Heart right ventricle (tissue), 16 donors: ENCODE measurements at regions not wholly inside any gene's neighbourhood (a gene's known extent, or its start where the extent isn't known, plus 50 kb on each side); places are given as distances from the start of the nearest gene placed in this dataset.

ENCODE experiments used
- ATAC-seq, 8 donors: fragments of 200-7000 bp; cut with Tn5 transposase; one replicate each; pipeline ENCODE4 v1.9.1; 2020; ENCODE audit warnings: mild to moderate bottlenecking in 8 of 8, moderate library complexity in 8 of 8, moderate number of reproducible peaks in 1 of 8
- DNase-seq, 2 donors: peaks; one replicate each; pipeline ENCODE4 v3.0.0-alpha.2; 2020
- H3K27ac ChIP-seq, 10 donors: fragments of 200-600 bp; sonication (generic) in 2 of 10; one replicate each; pipeline versions ENCODE4 v1.5.0 to v1.8.0; 2020 to 2022; ENCODE audit warnings: mild to moderate bottlenecking in 3 of 10
- H3K27me3 ChIP-seq, 7 donors: fragments of 200-600 bp; one replicate each; pipeline ENCODE4 v1.8.0; 2021 to 2022; ENCODE audit warnings: mild to moderate bottlenecking in 2 of 7
- H3K36me3 ChIP-seq, 9 donors: fragments of 200-600 bp; sonication (generic) in 1 of 9; one replicate each; pipeline versions ENCODE4 v1.5.0 to v1.8.0; 2020 to 2022; ENCODE audit warnings: mild to moderate bottlenecking in 2 of 9
- H3K4me1 ChIP-seq, 9 donors: fragments of 200-600 bp; sonication (generic) in 1 of 9; one replicate each; pipeline versions ENCODE4 v1.5.0 to v1.8.0; 2020 to 2022; ENCODE audit warnings: mild to moderate bottlenecking in 4 of 9
- H3K4me3 ChIP-seq, 10 donors: fragments of 200-600 bp; sonication (generic) in 2 of 10; one replicate each; pipeline versions ENCODE4 v1.5.0 to v1.8.0; 2020 to 2022; ENCODE audit warnings: mild to moderate bottlenecking in 7 of 10, moderate library complexity in 2 of 10
- H3K9me3 ChIP-seq, 11 donors: fragments of 200-600 bp in 10 of 11; sonication (generic) in 2 of 11; one replicate each; pipeline versions ENCODE4 v1.5.0 to v1.8.0; 2013 to 2022; ENCODE audit warnings: mild to moderate bottlenecking in 2 of 11, control low read depth in 1 of 11, moderate library complexity in 1 of 11
- WGBS, 2 donors: extraction: QIAGEN DNeasy Blood & Tissue Kit; methylation state at CpG; one replicate each; pipeline ENCODE4 v1.1.7; 2013; ENCODE audit warnings: inconsistent platforms in 1 of 2; 5-methylcytosine and 5-hydroxymethylcytosine counted together
- intact Hi-C, 10 donors: fragments of 100-400 bp; cut with DNase I; formaldehyde crosslinking; loops; one replicate each; pipeline versions ENCODE4 v1.11.1 to v1.14.2; 2022
- TF ChIP-seq, protein P1 (sequence below), 9 donors: fragments of 200-600 bp; sonication (generic) in 2 of 9; IDR thresholded peaks; one replicate each; pipeline versions ENCODE4 v1.5.0 to v1.8.0; 2021 to 2022; ENCODE audit warnings: antibody characterized with exemption in 9 of 9, mild to moderate bottlenecking in 5 of 9, moderate library complexity in 1 of 9
- donor health status: Arrhythmogenic right ventricular cardiomyopathy.
- donor health status: ischemic (EF 13 %, LVEDD 7.1; RV severe dilation, severe dysfunction).
- donor health status: healthy with polysubstance abuse.
- donor health status: DM: no; HTN: yes; CAD: no.
- donor health status: DM: no; HTN: no; CAD: no.
- donor health status: ischemic (EF 25% LVEDD 6.9; RV normal size, moderate dysfunction).
- donor health status: ischemic (EF 25% LVEDD 5.7; RV mildly dilated, moderate dysfunction).
- donor health status: healthy.
- donor health status: DM: yes; HTN: yes; CAD: no.
- donor health status: Ischemic cardiomyopathy.
- donor health status: ischemic (EF 35%, LVEDD 5.7; RV mildly dilated, moderate dysfunction).
- donor health status: nonischemic (EF 11% LVEDD 7.7; RV severe dilation, severe dysfunction).
- donor health status: DM: yes; HTN: yes; CAD: no.
- donor health status: PGD.
- donor health status: ischemic (EF 29% LVEDD 5.4; RV normal size, mild dysfunction).
- donor health status: nonischemic (EF 23%, LVEDD 6.1; RV moderate dilation, normal function).

DNA sequence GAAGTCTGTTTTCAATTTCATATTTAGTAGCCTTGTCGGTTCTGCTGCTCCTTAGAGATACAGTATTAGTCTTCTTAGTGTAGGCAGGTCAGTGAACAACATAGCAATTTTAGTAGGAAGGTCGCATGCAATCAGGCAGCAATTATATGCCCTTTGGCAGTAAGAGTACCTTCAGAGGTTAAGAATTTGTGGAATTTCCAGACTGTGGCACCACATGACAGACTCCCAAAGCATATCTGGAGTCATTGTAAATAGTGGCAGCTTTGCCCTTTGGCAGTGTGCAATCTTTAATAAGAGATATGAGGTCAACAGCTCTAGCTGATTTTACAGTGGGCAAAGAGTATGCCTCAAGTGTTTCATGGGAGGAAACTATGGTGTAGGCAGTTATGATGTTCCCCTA lies 1532.5 kb upstream of the CADM2 start:
- ATAC-seq: no peak
- WGBS, 2 donors: 41 to 53% methylated on average over 2 of the region's 2 CpGs

DNA sequence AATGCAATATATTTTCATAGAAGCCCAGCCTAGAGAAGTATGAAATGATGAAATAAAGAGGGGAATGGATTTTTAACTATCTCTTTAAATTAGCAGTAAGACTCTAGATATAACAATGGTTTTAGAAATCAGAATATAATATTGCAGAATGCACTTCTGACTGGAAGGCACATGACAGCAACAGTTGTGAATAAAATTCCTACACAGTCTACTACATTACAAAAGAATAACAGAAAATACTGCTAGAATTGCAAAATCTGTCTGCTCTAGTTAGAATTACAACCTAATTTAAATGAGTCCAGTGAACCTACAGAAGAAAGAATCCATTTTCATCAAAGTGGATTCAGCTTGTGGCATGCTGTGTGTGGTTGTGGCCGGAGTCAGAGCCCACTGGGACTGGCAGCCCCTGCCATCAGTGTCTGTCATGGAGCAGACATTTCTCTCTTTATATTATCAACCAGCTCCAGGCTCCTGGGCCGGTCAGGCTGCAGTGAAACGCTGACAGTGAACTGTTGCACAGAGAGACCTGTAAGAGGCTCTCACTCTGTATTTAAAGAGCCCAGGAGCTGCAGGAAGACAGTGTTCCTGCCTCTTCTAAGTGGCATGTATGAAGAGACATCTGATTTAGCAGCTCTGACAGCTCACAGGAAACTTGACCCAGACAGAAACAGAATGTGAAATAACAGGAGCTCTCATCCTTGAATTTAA lies 1523.8 kb upstream of the CADM2 start:
- H3K27ac ChIP-seq: no peak overlapping the region
- TF ChIP-seq, protein P1, sequence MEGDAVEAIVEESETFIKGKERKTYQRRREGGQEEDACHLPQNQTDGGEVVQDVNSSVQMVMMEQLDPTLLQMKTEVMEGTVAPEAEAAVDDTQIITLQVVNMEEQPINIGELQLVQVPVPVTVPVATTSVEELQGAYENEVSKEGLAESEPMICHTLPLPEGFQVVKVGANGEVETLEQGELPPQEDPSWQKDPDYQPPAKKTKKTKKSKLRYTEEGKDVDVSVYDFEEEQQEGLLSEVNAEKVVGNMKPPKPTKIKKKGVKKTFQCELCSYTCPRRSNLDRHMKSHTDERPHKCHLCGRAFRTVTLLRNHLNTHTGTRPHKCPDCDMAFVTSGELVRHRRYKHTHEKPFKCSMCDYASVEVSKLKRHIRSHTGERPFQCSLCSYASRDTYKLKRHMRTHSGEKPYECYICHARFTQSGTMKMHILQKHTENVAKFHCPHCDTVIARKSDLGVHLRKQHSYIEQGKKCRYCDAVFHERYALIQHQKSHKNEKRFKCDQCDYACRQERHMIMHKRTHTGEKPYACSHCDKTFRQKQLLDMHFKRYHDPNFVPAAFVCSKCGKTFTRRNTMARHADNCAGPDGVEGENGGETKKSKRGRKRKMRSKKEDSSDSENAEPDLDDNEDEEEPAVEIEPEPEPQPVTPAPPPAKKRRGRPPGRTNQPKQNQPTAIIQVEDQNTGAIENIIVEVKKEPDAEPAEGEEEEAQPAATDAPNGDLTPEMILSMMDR (IDR thresholded peaks at IDR 0.05): no peak
- H3K4me3 ChIP-seq: no peak overlapping the region
- H3K4me1 ChIP-seq: no peaks in the 10 kb centered on the region
- DNase-seq (no peak), ATAC-seq (peak in 1 of 8 donors; percentile 29)
- 27 to 28% methylated on average over 3 of the region's 3 CpGs for WGBS, 2 donors
- H3K36me3 ChIP-seq: no peaks in the 10 kb centered on the region
- intact Hi-C loops: no loop called here
- H3K9me3 ChIP-seq: no peaks in the 10 kb centered on the region
- no peaks in the 10 kb centered on the region for H3K27me3 ChIP-seq

More for the DNA sequence above, 1532.5 kb upstream of the CADM2 start:
- intact Hi-C loops: no loop called here
- H3K27ac ChIP-seq: no peak overlapping the region
- peaks cover 0 to 7% (median 0%) of the 10 kb centered on the region in 11 donors for H3K9me3 ChIP-seq
- TF ChIP-seq, protein P1 (IDR thresholded peaks at IDR 0.05): no peak
- H3K4me1 ChIP-seq: no peaks in the 10 kb centered on the region
- H3K4me3 ChIP-seq: no peak overlapping the region
- DNase-seq: no peak
- no peaks in the 10 kb centered on the region for H3K36me3 ChIP-seq
- H3K27me3 ChIP-seq: no peaks in the 10 kb centered on the region

- Histone ChIP-seq H3K4me3 (no peak overlapping the region), H3K9me3 (peaks cover 0 to 7% (median 0%) of the 10 kb centered on the region in 11 donors), H3K27me3 (no peaks in the 10 kb centered on the region), H3K36me3 (no peaks in the 10 kb centered on the region), H3K4me1 (no peaks in the 10 kb centered on the region), H3K27ac (no peak overlapping the region)
- DNase-seq (no peak), ATAC-seq (no peak)
- TF ChIP-seq, protein P1 (IDR thresholded peaks at IDR 0.05): no peak
- intact Hi-C loops: no loop called here
- 67 to 83% methylated on average over 1 of the region's 1 CpG for WGBS, 2 donors
Observed at GRCh38 chr3:83438188-83438587, 1520.6 kb upstream of the CADM2 start.

DNA sequence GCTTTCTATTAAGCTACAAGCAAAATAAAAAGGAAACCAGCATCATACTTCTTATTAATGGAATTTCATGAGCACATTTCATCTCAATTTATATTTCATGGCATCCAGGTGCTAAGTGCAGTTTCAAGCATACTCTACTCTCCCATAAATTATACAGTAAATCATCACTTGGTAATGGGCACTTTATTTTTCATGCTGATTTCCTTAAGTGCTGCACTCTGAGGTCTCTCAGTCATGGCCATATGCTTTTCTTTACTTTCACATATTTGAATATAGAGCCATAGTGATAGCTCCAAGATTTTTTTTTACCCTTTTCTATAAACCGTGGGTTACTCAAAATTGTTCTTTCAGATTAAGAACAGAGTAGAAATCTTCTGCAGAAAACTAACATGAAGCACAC lies 1505.7 kb upstream of the CADM2 start:
- intact Hi-C loops: no loop called here
- 25 to 27% methylated on average over 1 of the region's 1 CpG for WGBS, 2 donors
- no peak for ATAC-seq
- no peak overlapping the region for H3K4me3 ChIP-seq
- DNase-seq: no peak
- TF ChIP-seq, protein P1 (IDR thresholded peaks at IDR 0.05): no peak
- H3K36me3 ChIP-seq: no peaks in the 10 kb centered on the region
- peaks cover 0 to 3% (median 0%) of the 10 kb centered on the region in 11 donors for H3K9me3 ChIP-seq
- no peak overlapping the region for H3K27ac ChIP-seq
- H3K4me1 ChIP-seq: no peaks in the 10 kb centered on the region
- no peaks in the 10 kb centered on the region for H3K27me3 ChIP-seq
